Suprapubic skin (tissue), 4 donors: ENCODE measurements at regions not wholly inside any gene's neighbourhood (a gene's known extent, or its start where the extent isn't known, plus 50 kb on each side); places are given as distances from the start of the nearest gene placed in this dataset.

ENCODE experiments used
- DNase-seq, 2 donors: peaks; one replicate each; pipeline ENCODE4 v3.0.0-alpha.2; 2019; ENCODE audit warnings: low spot score in 2 of 2
- H3K27ac ChIP-seq: fragments of 200-600 bp; sonication (generic); one replicate; pipeline ENCODE4 v1.5.1; 2019
- H3K27me3 ChIP-seq: fragments of 200-600 bp; sonication (generic); one replicate; pipeline ENCODE4 v1.5.1; 2019
- H3K36me3 ChIP-seq: fragments of 200-600 bp; sonication (generic); one replicate; pipeline ENCODE4 v1.5.1; 2019
- H3K4me1 ChIP-seq: fragments of 200-600 bp; sonication (generic); one replicate; pipeline ENCODE4 v1.5.1; 2019
- H3K4me3 ChIP-seq: fragments of 200-600 bp; sonication (generic); one replicate; pipeline ENCODE4 v1.5.1; 2019; ENCODE audit warnings: mild to moderate bottlenecking
- H3K9me3 ChIP-seq: fragments of 200-600 bp; sonication (generic); one replicate; pipeline ENCODE4 v1.5.1; 2019
- EP300 ChIP-seq: sonication (generic); formaldehyde crosslinking; IDR thresholded peaks from one replicate; pipeline ENCODE4 v1.6.1; 2017; ENCODE audit warnings: antibody characterized with exemption
- POLR2A ChIP-seq, 2 donors: fragments of 450-650 bp; IDR thresholded peaks; one replicate each; pipeline ENCODE4 v1.6.1; 2017; ENCODE audit warnings: antibody characterized with exemption in 2 of 2, mild to moderate bottlenecking in 2 of 2, moderate library complexity in 2 of 2
- POLR2AphosphoS5 ChIP-seq, 3 donors: sonication (generic); formaldehyde crosslinking; IDR thresholded peaks; one replicate each; pipeline ENCODE4 v1.6.1; 2017; ENCODE audit warnings: antibody characterized with exemption in 3 of 3
- WGBS: methylation state at CpG from one replicate; pipeline ENCODE4 v1.1.5; 2018; 5-methylcytosine and 5-hydroxymethylcytosine counted together
- TF ChIP-seq, protein P1 (sequence below), 2 donors: fragments of 200-600 bp in 1 of 2; fragments of 450-650 bp in 1 of 2; sonication (generic) in 1 of 2; IDR thresholded peaks; one replicate each; pipeline ENCODE4 v1.5.1; 2016 to 2019; ENCODE audit warnings: antibody characterized with exemption in 2 of 2, mild to moderate bottlenecking in 1 of 2, moderate library complexity in 1 of 2

GRCh38 chr3:118766306-118766669 lies 268.4 kb downstream of the IGSF11 start:
- Histone ChIP-seq H3K36me3 (no peaks in the 10 kb centered on the region), H3K27me3 (no peaks in the 10 kb centered on the region), H3K9me3 (no peaks in the 10 kb centered on the region), H3K4me1 (no peaks in the 10 kb centered on the region), H3K4me3 (no peak overlapping the region), H3K27ac (no peak overlapping the region)
- no peak for DNase-seq
- no peak for TF ChIP-seq EP300
- no peak for TF ChIP-seq POLR2AphosphoS5 (IDR thresholded peaks at IDR 0.05)
- TF ChIP-seq POLR2A (IDR thresholded peaks at IDR 0.05): no peak
- TF ChIP-seq, protein P1, sequence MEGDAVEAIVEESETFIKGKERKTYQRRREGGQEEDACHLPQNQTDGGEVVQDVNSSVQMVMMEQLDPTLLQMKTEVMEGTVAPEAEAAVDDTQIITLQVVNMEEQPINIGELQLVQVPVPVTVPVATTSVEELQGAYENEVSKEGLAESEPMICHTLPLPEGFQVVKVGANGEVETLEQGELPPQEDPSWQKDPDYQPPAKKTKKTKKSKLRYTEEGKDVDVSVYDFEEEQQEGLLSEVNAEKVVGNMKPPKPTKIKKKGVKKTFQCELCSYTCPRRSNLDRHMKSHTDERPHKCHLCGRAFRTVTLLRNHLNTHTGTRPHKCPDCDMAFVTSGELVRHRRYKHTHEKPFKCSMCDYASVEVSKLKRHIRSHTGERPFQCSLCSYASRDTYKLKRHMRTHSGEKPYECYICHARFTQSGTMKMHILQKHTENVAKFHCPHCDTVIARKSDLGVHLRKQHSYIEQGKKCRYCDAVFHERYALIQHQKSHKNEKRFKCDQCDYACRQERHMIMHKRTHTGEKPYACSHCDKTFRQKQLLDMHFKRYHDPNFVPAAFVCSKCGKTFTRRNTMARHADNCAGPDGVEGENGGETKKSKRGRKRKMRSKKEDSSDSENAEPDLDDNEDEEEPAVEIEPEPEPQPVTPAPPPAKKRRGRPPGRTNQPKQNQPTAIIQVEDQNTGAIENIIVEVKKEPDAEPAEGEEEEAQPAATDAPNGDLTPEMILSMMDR (IDR thresholded peaks at IDR 0.05): no peak

- TF ChIP-seq, protein P1 (IDR thresholded peaks at IDR 0.05): no peak
- TF ChIP-seq POLR2AphosphoS5 (IDR thresholded peaks at IDR 0.05): no peak
- TF ChIP-seq EP300: no peak
- TF ChIP-seq POLR2A (IDR thresholded peaks at IDR 0.05): no peak
- DNase-seq: no peak
- Histone ChIP-seq H3K9me3 (no peaks in the 10 kb centered on the region), H3K36me3 (no peaks in the 10 kb centered on the region), H3K4me3 (no peak overlapping the region), H3K27me3 (no peaks in the 10 kb centered on the region), H3K27ac (no peak overlapping the region), H3K4me1 (no peaks in the 10 kb centered on the region)
- 67% methylated on average over 2 of the region's 2 CpGs for WGBS
Observed at GRCh38 chr3:118772036-118772435, 262.6 kb downstream of the IGSF11 start.

DNA sequence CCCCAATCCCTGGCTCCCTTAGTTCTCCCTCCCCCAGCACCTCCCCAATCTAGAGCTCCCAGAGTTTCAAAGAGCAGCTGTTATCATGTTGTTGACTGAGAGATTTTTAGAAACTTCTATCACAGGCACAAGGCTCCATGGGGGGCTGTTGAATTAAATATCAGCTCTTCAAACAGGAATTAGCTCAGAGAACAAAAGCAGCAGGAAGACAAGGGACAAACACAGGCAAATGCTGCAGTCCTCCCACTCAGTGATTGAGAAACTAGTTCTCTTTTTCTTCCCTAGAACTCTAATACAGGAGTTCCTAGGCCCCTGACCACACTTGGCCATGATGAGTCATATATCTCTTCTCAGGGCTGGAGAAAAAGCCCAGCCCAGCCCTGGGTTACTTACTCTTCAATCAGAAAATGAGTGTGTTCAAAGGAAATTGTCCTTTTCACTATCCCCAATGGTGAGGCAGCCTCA lies 262.1 kb downstream of the IGSF11 start:
- H3K4me1 ChIP-seq: no peaks in the 10 kb centered on the region
- H3K36me3 ChIP-seq: no peaks in the 10 kb centered on the region
- H3K27ac ChIP-seq: no peak overlapping the region
- no peak for DNase-seq
- no peaks in the 10 kb centered on the region for H3K9me3 ChIP-seq
- TF ChIP-seq, protein P1 (IDR thresholded peaks at IDR 0.05): no peak
- TF ChIP-seq EP300: no peak
- TF ChIP-seq POLR2AphosphoS5 (IDR thresholded peaks at IDR 0.05): no peak
- no peak for TF ChIP-seq POLR2A (IDR thresholded peaks at IDR 0.05)
- no peak overlapping the region for H3K4me3 ChIP-seq
- no peaks in the 10 kb centered on the region for H3K27me3 ChIP-seq

GRCh38 chr3:118775021-118775420 lies 259.6 kb downstream of the IGSF11 start:
- H3K4me3 ChIP-seq: no peak overlapping the region
- no peaks in the 10 kb centered on the region for H3K36me3 ChIP-seq
- H3K27ac ChIP-seq: no peak overlapping the region
- TF ChIP-seq, protein P1 (IDR thresholded peaks at IDR 0.05): no peak
- no peak for TF ChIP-seq POLR2AphosphoS5 (IDR thresholded peaks at IDR 0.05)
- no peak for TF ChIP-seq EP300
- TF ChIP-seq POLR2A (IDR thresholded peaks at IDR 0.05): no peak
- DNase-seq: no peak
- no peaks in the 10 kb centered on the region for H3K27me3 ChIP-seq
- no peaks in the 10 kb centered on the region for H3K9me3 ChIP-seq
- H3K4me1 ChIP-seq: no peaks in the 10 kb centered on the region

DNA sequence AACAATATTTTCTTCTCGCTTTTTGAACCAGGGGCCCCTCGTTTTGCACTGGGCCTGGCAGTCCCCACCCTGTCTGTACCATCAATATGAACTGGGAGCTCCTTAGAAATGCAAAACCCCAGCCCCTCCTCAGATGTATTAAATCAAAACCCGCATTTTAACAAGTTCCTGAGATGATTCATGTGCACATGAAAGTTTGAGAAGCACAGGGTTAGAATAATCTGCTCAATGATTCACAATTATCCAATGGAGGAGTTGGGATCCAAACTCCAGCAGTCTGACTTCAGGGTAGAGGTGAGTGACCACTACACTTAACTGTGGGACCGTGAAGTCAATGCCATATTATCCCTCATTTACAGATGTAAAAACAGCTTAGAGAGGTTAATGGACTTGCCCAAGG lies 256.4 kb downstream of the IGSF11 start:
- Histone ChIP-seq H3K9me3 (no peaks in the 10 kb centered on the region), H3K4me1 (no peaks in the 10 kb centered on the region), H3K27ac (no peak overlapping the region), H3K27me3 (no peaks in the 10 kb centered on the region), H3K36me3 (no peaks in the 10 kb centered on the region), H3K4me3 (no peak overlapping the region)
- TF ChIP-seq EP300 (no peak), POLR2A (IDR thresholded peaks at IDR 0.05) (no peak), POLR2AphosphoS5 (IDR thresholded peaks at IDR 0.05) (no peak)
- TF ChIP-seq, protein P1 (IDR thresholded peaks at IDR 0.05): no peak
- no peak for DNase-seq
- 68% methylated on average over 4 of the region's 4 CpGs for WGBS
